GM21619 (cell line): ENCODE measurements at regions not wholly inside any gene's neighbourhood (a gene's known extent, or its start where the extent isn't known, plus 50 kb on each side); places are given as distances from the start of the nearest gene placed in this dataset.

Source experiments
- ATAC-seq: cut with Tn5 transposase; IDR thresholded peaks from one replicate; pipeline ENCODE4 v1.9.1; 2021; ENCODE audit not compliant: unreplicated experiment

- no peak for ATAC-seq
Measured at GRCh38 chr22:49589811-49590210, 237.9 kb downstream of the BRD1 start.

- no peak for ATAC-seq
Measured at GRCh38 chr22:49589301-49589700, 238.4 kb downstream of the BRD1 start.

DNA sequence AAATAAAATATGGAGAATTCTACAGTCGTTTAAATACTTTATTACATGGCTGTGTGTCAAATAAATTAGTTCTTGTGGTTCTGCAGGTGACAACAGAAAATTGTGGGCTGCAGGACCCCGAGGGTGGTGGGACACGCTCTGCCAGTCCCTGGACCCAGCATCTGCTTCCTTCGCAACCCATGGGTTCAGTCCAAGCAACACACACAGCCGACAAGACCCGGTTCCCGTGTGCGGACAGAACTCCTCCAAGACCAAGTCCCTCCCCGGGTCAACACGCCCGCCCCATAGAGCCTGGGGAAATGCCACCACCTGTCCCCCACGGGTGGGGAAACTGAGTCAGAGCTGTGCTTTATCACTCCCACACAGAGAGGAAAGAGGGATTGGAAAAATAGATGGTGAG, 238.9 kb downstream of the BRD1 start:
- ATAC-seq = no peak

GRCh38 chr22:49587987-49588386, 239.7 kb downstream of the BRD1 start:
- ATAC-seq = no peak

- ATAC-seq = no peak
Measured at GRCh38 chr22:49587421-49587820, 240.3 kb downstream of the BRD1 start.

GRCh38 chr22:49586873-49587272, 240.8 kb downstream of the BRD1 start:
- no peak for ATAC-seq

DNA sequence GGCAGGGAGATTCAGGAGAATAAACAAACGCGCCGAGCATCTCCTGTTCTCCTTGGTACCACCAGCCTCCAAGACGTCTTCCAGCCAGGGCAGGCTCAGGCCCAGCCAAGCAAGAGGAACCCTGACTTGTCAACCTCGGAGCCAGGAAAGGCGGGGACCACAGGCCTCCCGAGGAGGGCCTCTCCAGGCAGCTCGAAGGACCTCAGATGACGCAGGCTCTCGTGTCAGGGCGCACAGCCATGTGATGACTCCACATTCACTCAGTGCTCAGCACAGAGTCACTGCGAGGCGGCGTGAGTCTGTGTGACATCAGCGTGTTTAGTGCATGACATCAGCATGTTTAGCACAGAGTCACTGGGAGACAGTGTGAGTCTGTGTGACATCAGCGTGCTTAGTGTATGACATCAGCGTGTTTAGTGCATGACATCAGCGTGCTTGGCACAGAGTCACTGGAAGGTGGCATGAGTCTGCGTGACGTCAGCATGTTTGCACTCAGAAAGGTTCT, 241.4 kb downstream of the BRD1 start:
- ATAC-seq = no peak

DNA sequence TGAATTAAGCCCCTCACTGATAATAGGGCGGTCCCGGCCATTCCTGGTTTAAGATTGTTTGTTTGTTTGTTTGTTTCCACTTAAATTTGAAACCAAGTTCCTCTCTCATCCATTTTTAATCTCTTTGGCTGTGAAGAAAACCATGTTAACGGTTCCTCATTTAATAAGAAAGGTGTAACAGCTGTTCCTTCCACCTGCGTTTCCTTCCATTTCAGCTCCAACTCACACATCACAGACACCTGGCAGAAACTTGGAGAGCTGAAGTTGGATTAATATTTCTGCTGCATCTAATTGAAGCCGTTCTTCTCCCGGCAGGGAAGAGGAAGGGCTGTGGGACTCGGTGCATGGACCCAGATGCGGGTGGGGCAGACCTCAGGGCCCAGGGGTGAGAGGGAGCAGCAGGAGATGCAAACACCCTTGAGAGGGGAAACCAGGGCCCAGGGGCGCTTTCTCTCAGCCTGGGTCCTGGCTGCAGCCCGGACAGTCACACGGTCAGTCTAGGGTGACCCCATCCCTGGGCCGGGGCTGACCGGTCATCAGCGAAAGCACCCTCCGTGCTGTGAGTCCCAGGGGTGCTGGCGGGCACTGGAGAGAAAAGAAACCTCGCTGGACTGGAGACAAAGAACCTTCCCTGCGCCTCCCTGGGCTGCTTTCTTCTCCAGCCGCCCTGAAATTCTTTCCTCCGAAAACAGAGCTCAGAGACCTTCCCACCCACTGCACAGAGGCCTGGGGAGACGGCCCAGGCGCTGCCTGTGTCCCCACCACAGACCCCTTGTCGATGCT, 242.0 kb downstream of the BRD1 start:
- no peak for ATAC-seq

GRCh38 chr22:49583886-49584505, 243.7 kb downstream of the BRD1 start:
- ATAC-seq = no peak

DNA sequence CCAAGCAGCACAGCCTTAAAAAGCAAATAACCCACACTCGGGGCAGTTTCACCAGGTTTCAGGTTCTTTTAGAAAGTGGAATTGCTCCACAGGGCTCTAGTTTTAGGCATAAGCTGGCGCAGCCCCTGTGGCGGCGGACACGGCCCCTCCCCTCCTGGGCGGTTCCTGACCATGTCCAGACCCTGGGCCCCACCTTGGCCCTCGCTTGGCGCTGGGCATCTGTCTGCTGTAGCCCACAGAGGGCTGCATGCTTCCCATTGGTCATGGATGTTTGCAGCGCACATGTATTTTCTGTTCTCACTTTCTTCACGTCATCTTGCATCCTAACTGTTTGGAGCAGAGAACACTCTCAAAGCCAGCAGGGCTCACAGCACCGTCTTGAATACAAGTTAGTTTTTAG, 244.3 kb downstream of the BRD1 start:
- no peak for ATAC-seq

DNA sequence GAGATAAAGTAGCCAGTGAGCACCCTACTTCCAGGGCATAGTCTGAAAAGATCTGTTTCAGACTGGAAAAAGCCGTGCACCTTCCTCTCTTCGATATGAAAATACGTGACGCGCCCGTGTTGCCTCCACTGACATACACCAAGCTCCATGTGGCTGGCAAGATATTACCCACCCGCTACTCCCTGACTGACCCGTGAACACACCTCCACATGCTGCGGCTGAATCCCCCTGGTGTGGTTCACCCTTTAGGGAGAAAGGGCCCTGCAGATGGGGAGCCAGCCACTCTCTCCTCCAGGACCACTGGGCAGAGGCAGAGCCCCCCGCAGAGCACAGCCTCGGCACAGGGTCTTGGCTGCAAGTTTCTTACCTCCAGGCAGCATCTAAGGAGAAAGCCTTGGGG, 245.0 kb downstream of the BRD1 start:
- no peak for ATAC-seq

DNA sequence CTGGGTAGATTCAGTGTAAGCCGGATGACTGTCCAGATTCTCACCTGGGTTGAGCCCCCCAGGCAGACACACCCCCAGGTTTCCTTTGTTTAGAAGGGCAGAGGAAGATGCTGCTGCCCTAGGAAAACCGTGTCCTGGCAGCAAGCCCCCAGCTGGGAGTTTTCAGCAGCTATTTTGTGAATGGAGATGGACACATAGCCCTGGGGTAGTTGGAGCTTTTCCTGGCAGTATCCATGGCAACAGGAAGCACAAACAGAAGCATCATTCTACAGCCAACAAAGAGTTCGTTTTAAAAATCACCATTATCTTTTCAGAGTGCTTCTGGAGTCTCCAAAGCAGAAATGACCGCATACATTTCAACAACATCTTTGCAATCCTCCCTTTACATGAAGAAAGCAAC, 245.5 kb downstream of the BRD1 start:
- ATAC-seq = no peak

- no peak for ATAC-seq
Measured at GRCh38 chr22:49580024-49580423, 247.6 kb downstream of the BRD1 start.

- ATAC-seq = no peak
Measured at GRCh38 chr22:49577168-49578060, 250.3 kb downstream of the BRD1 start.

DNA sequence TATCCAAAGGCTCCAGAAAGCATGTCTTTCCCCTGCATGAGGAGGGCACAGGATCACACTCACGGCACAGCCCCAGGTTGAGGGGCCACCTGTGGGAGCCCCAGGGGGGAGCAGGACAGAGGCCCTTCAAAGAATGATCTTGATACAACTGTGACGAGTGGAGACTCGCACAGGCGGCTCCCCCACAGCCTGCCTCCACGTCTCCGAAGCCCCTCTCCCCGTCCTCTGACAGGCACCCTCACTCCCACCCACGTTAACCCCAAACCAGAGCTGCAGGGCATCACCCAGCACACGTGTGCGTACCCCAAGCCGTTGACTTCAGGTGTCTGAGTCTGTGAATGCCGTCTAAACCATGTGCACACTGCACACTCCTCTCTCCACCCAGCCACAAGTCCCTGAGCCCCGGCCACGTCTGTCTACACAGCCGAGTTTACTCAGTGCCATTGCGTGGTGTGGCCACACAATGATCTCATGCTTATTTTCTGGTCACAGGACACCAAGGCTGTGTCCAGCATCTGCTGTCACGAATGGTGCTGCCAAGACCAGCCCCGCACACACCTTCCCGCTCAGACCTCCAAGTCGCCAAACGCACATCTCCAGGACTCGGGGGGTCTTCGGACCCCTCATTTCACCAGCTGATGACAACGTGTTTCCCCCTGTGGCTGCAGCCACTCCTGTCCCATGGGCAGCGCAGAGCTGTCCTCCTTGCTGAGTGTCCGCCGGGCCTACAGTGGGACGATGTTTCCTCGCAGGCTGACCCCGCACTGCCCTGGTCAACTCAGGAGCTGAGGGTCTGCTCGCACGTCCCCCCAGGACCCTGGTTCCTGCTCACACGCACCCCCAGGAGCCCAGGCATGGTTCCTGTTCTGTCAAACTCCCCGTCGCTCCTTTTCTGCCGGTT, 251.2 kb downstream of the BRD1 start:
- ATAC-seq = no peak

GRCh38 chr22:49575703-49576081, 252.0 kb downstream of the BRD1 start:
- no peak for ATAC-seq

DNA sequence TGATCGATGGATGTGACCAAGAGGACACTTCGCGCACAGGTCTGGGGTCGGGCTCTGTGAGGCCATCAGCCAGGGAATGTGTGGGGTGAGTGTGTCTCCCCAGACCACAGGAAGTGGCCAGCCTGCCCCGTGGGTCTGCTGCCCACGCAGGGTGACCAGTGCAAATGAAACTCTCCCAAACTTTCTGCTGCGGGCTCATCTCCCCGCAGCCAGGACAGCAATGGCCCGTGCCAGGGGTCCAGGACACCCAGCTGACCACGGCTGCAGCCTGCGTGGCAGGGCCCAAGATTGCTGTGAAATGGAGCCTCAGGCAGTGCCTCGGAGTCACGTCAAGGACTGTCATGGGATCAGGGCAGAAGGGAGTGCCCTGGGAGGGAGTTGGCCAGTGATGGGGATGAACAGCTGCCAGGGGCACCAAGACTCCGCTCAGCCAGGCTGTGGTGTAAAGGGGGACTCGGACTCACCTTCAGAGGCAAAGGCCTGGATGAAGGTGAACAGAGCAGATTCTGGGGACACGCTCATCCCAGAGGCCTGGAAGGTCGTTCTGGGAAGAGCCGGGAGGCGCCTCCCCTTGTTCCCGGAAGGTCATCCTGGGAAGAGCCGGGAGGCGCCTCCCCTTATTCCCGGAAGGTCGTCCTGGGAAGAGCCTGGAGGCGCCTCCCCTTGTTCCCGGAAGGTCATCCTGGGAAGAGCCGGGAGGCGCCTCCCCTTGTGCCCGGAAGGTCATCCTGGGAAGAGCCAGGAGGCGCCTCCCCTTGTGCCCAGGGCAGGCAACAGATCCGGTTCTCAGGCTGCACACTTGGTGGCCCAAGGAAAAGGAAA, 252.6 kb downstream of the BRD1 start:
- no peak for ATAC-seq

DNA sequence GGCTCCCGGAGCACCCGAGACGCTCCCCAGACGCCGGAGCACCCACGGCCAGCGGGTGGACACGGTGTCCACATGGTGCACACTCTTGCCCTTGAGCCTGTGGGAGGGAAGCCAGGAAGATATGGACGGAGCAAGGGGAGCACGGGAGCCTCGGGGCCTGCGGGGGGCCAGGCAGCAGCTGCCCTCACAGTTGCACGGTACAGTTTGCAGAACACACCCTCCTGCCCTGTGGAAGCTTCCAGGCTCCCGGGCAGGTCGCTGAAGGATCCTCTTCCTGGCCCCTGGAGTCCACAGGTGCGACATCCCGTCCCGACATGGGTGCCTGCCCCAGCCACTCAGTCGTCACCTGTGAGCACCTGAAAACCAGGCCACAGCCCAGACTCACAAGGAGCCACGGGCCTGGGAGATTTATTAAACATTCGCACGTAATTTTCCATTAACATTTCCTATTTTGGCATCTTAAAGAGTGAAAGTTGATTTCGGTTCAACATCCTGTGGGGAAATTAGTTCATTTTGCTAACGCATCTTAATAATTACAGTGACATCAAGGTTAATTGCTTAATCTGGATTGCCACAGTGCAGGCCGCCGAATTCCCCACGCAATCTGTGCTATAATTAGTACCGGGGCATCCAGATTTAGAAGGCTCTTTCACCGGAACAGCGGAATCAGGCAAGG, 253.3 kb downstream of the BRD1 start:
- no peak for ATAC-seq

DNA sequence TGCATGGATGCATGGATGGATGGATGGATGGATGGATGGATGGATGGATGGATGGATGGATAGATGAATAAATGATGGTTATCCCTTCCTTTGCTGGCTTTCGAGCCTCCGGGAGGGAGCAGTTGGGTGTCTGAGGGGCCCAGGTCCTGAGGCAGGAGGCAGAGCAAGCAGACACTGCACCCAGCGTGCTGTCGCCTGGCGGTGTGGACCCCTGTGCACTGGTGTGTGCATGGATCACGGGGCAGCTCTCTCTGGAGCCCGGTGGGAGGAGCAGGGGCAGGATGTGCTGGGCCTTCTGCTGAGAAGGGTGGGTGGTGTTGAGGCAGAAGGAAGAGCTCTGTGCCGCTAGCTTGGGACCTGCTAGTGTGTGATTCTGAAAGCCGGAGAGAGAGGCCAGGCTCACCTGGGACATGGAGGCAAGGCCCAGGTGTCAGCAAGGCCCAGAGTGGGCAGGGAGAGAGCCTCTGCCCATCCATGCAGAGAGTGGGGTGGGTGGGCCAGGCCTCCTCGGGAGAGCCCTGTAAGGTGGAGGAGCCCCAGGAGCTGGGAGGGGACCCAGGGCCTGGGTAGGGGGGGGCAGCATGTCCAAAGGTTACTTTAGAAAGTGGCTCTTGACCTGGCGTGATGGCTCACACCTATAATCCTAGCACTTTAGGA, 254.4 kb downstream of the BRD1 start:
- no peak for ATAC-seq
